H9 (cell line): ENCODE measurements at regions not wholly inside any gene's neighbourhood (a gene's known extent, or its start where the extent isn't known, plus 50 kb on each side); places are given as distances from the start of the nearest gene placed in this dataset.
"Not testable (repeated sequence)": the region's sequence is repeated elsewhere in the genome, so short reads cannot be mapped to it uniquely, and the experiment has no call there.

Experiments
- DNase-seq: peaks from one replicate; pipeline ENCODE4 v3.0.0-alpha.2; 2017
- H2AFZ ChIP-seq: one replicate; pipeline ENCODE4 v1.6.1; 2013; ENCODE audit warnings: mild to moderate bottlenecking, low read length, control low read depth, moderate library complexity
- H2AK5ac ChIP-seq: 2 replicates; pipeline ENCODE4 v1.6.1; 2013; ENCODE audit warnings: low read length, control low read depth, mixed read lengths; ENCODE audit not compliant: insufficient read length
- H2BK120ac ChIP-seq: one replicate; pipeline ENCODE4 v1.6.1; 2013; ENCODE audit warnings: low read depth, mild to moderate bottlenecking, low read length, control low read depth, inconsistent platforms; ENCODE audit not compliant: poor library complexity, severe bottlenecking
- H2BK12ac ChIP-seq: 2 replicates; pipeline ENCODE4 v1.6.1; 2013; ENCODE audit warnings: low read length, control low read depth, mixed read lengths, low read depth; ENCODE audit not compliant: insufficient read length
- H2BK15ac ChIP-seq: 2 replicates; pipeline ENCODE4 v1.6.1; 2013; ENCODE audit warnings: low read depth, low read length, control low read depth
- H2BK20ac ChIP-seq: one replicate; pipeline ENCODE4 v1.6.1; 2013; ENCODE audit warnings: low read depth, mild to moderate bottlenecking, low read length, control low read depth, inconsistent platforms; ENCODE audit not compliant: poor library complexity, severe bottlenecking
- H2BK5ac ChIP-seq: 2 replicates; pipeline ENCODE4 v1.6.1; 2013; ENCODE audit warnings: low read length, control low read depth, mixed read lengths; ENCODE audit not compliant: insufficient read length
- H3K14ac ChIP-seq: 2 replicates; pipeline ENCODE4 v1.6.1; 2013; ENCODE audit warnings: low read length, control low read depth; ENCODE audit not compliant: insufficient read depth
- H3K18ac ChIP-seq: 2 replicates; pipeline ENCODE4 v1.6.1; 2013; ENCODE audit warnings: low read depth, mild to moderate bottlenecking, mixed read lengths, low read length, control low read depth; ENCODE audit not compliant: insufficient read length
- H3K23ac ChIP-seq: 2 replicates; pipeline ENCODE4 v1.6.1; 2013; ENCODE audit warnings: low read length, control low read depth, mixed read lengths, low read depth; ENCODE audit not compliant: insufficient read length
- H3K23me2 ChIP-seq: 2 replicates; pipeline ENCODE4 v1.6.1; 2013; ENCODE audit warnings: low read depth, mild to moderate bottlenecking, mixed read lengths, low read length, control low read depth; ENCODE audit not compliant: insufficient read length, poor library complexity, severe bottlenecking
- H3K27ac ChIP-seq: 2 replicates; pipeline ENCODE4 v1.5.1; 2013; ENCODE audit warnings: low read length, control low read depth, mixed read lengths, low read depth; ENCODE audit not compliant: insufficient read length
- H3K27me3 ChIP-seq: 2 replicates; pipeline ENCODE4 v1.6.1; 2013; ENCODE audit warnings: low read length, control low read depth, inconsistent platforms; ENCODE audit not compliant: insufficient read depth
- H3K4ac ChIP-seq: 2 replicates; pipeline ENCODE4 v1.6.1; 2013; ENCODE audit warnings: low read depth, mild to moderate bottlenecking, control low read depth, inconsistent platforms, low read length, moderate library complexity
- H3K4me1 ChIP-seq: 2 replicates; pipeline ENCODE4 v1.6.1; 2013; ENCODE audit warnings: low read length, control low read depth, inconsistent platforms; ENCODE audit not compliant: insufficient read depth
- H3K4me2 ChIP-seq: 2 replicates; pipeline ENCODE4 v1.6.1; 2013; ENCODE audit warnings: low read length, control low read depth, mixed read lengths; ENCODE audit not compliant: insufficient read length, insufficient read depth
- H3K56ac ChIP-seq: 2 replicates; pipeline ENCODE4 v1.6.1; 2013; ENCODE audit warnings: low read depth, mild to moderate bottlenecking, mixed read lengths, low read length, control low read depth; ENCODE audit not compliant: insufficient read length
- H3K79me1 ChIP-seq: 2 replicates; pipeline ENCODE4 v1.6.1; 2013; ENCODE audit warnings: low read depth, mild to moderate bottlenecking, moderate library complexity, low read length, control low read depth, inconsistent platforms; ENCODE audit not compliant: insufficient read depth, poor library complexity, severe bottlenecking
- H3K79me2 ChIP-seq: 2 replicates; pipeline ENCODE4 v1.6.1; 2013; ENCODE audit warnings: low read length, control low read depth, inconsistent platforms; ENCODE audit not compliant: insufficient read depth
- H3K9ac ChIP-seq: 2 replicates; pipeline ENCODE4 v1.6.1; 2013; ENCODE audit warnings: low read length, control low read depth, mixed read lengths; ENCODE audit not compliant: insufficient read length; ENCODE audit errors: extremely low read depth
- H3K9me3 ChIP-seq: one replicate; pipeline ENCODE4 v1.6.1; 2013; ENCODE audit warnings: low read depth, low read length, inconsistent platforms; ENCODE audit not compliant: control insufficient read depth
- H3T11ph ChIP-seq: one replicate; pipeline ENCODE4 v1.6.1; 2013; ENCODE audit warnings: mild to moderate bottlenecking, low read length, control low read depth, inconsistent platforms
- H4K20me1 ChIP-seq: one replicate; pipeline ENCODE4 v1.6.1; 2013; ENCODE audit not compliant: control insufficient read depth, insufficient read length, insufficient read depth
- H4K5ac ChIP-seq: 2 replicates; pipeline ENCODE4 v1.6.1; 2013; ENCODE audit warnings: low read depth, mild to moderate bottlenecking, mixed read lengths, low read length, control low read depth; ENCODE audit not compliant: insufficient read length
- H4K8ac ChIP-seq: replicated peaks from 2 replicates; pipeline ENCODE4 v1.6.1; 2013; ENCODE audit warnings: low read length, control low read depth, mixed read lengths, low read depth; ENCODE audit not compliant: insufficient read length
- H4K91ac ChIP-seq: 2 replicates; pipeline ENCODE4 v1.6.1; 2013; ENCODE audit warnings: low read depth, mild to moderate bottlenecking, moderate library complexity, mixed read lengths, low read length, control low read depth; ENCODE audit not compliant: insufficient read length
- H3K27ac Mint-ChIP-seq, 3 experiments: 2 replicates in 2 of 3; 3 replicates in 1 of 3; pipeline ENCODE4 v1.8.0; 2020 to 2021; ENCODE audit warnings: mixed read lengths in 3 of 3, mild to moderate bottlenecking in 1 of 3, moderate library complexity in 1 of 3
- H3K27me3 Mint-ChIP-seq: 2 replicates; pipeline ENCODE4 v1.8.0; 2021; ENCODE audit warnings: low read depth, mild to moderate bottlenecking, moderate library complexity, mixed read lengths
- H3K36me3 Mint-ChIP-seq, 3 experiments: 2 replicates in 2 of 3; 3 replicates in 1 of 3; pipeline ENCODE4 v1.8.0; 2020 to 2021; ENCODE audit warnings: low read depth in 3 of 3, mixed read lengths in 3 of 3; ENCODE audit not compliant: insufficient read depth in 1 of 3
- H3K4me1 Mint-ChIP-seq, 2 experiments: 2 replicates each; pipeline ENCODE4 v1.8.0; 2020; ENCODE audit warnings: mixed read lengths in 2 of 2
- H3K4me3 Mint-ChIP-seq, 2 experiments: 2 replicates in 1 of 2; 3 replicates in 1 of 2; pipeline ENCODE4 v1.8.0; 2020 to 2021; ENCODE audit warnings: mild to moderate bottlenecking in 2 of 2, mixed read lengths in 2 of 2, moderate library complexity in 1 of 2
- H3K9me3 Mint-ChIP-seq, 2 experiments: 2 replicates in 1 of 2; 3 replicates in 1 of 2; pipeline ENCODE4 v1.8.0; 2020; ENCODE audit warnings: mild to moderate bottlenecking in 2 of 2, mixed read lengths in 2 of 2, moderate library complexity in 1 of 2
- CTCF ChIP-seq: fragments of 200-600 bp; sonication (generic); conservative IDR thresholded peaks from 3 replicates; pipeline ENCODE4 v1.8.0; 2021; ENCODE audit warnings: antibody characterized with exemption, mild to moderate bottlenecking
- WGBS: extraction: QIAGEN DNeasy Blood & Tissue Kit; methylation state at CpG from one replicate; pipeline ENCODE4 v1.1.7; 2013; ENCODE audit warnings: missing lambda C conversion rate, low lambda C conversion rate, mixed read lengths; ENCODE audit not compliant: insufficient read length; ENCODE audit errors: extremely low coverage; 5-methylcytosine and 5-hydroxymethylcytosine counted together

- no peaks in the 10 kb centered on the region for H3K9me3 Mint-ChIP-seq
- no peak overlapping the region for H4K8ac ChIP-seq
- H3K79me1 ChIP-seq, result no peaks in the 10 kb centered on the region
- no peak overlapping the region for H2BK5ac ChIP-seq
- no peak for TF ChIP-seq CTCF
- H2AK5ac ChIP-seq, result no peak overlapping the region
- no peak overlapping the region for H3K18ac ChIP-seq
- no peak overlapping the region for H2BK12ac ChIP-seq
- no peak overlapping the region for H2AFZ ChIP-seq
- H3K36me3 Mint-ChIP-seq, result no peaks in the 10 kb centered on the region
- H2BK20ac ChIP-seq, result no peak overlapping the region
- H3K9me3 ChIP-seq, result no peaks in the 10 kb centered on the region
- H3K4me1 Mint-ChIP-seq, result peaks cover 7 to 10% of the 10 kb centered on the region in 2 experiments
- no peak overlapping the region for H3K23ac ChIP-seq
- no peaks in the 10 kb centered on the region for H4K20me1 ChIP-seq
- no peak overlapping the region for H3K4ac ChIP-seq
- no peak overlapping the region for H4K91ac ChIP-seq
- H3K56ac ChIP-seq, result no peak overlapping the region
- H3K4me1 ChIP-seq, result no peaks in the 10 kb centered on the region
- no peak overlapping the region for H3K9ac ChIP-seq
- no peak overlapping the region for H3K27ac ChIP-seq
- H3K27me3 Mint-ChIP-seq, result no peaks in the 10 kb centered on the region
- no peak overlapping the region for H4K5ac ChIP-seq
- no peak overlapping the region for H3K4me3 Mint-ChIP-seq
- no peak overlapping the region for H3K14ac ChIP-seq
- DNase-seq, result no peak
- no peak overlapping the region for H3K4me2 ChIP-seq
- H2BK15ac ChIP-seq, result no peak overlapping the region
- no peaks in the 10 kb centered on the region for H3K79me2 ChIP-seq
- H3K23me2 ChIP-seq, result no peaks in the 10 kb centered on the region
- H3K27me3 ChIP-seq, result no peaks in the 10 kb centered on the region
- H2BK120ac ChIP-seq, result no peak overlapping the region
- H3K27ac Mint-ChIP-seq, result no peak overlapping the region
- no peak overlapping the region for H3T11ph ChIP-seq
Observed at GRCh38 chr22:40108396-40108795, 69.3 kb upstream of the TNRC6B start.

DNA sequence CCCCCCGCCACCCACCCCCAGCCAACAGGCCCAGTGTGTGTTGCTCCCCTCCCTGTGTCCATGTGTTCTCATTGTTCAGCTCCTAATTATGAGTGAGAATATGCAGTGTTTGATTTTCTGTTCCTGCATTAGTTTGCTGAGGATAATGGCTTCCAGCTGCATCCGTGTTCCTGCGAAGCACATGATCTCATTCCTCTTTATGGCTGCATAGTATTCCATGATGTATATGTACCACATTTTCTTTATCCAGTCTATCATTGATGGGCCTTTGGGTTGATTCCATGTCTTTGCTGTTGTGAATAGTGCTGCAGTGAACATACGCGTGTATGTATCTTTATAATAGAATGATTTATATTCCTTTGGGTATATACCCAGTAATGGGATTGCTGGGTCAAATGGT lies 68.8 kb upstream of the TNRC6B start:
- not testable (repeated sequence) for H3K4me3 Mint-ChIP-seq

More for the DNA sequence above, 68.8 kb upstream of the TNRC6B start:
- not testable (repeated sequence) for H4K20me1 ChIP-seq, H3K23me2 ChIP-seq, H3K9me3 Mint-ChIP-seq, H3K4ac ChIP-seq, H2AFZ ChIP-seq, H3K4me1 ChIP-seq, H3K27ac ChIP-seq, H3K14ac ChIP-seq, H2BK12ac ChIP-seq, H3K4me1 Mint-ChIP-seq, H2BK5ac ChIP-seq, H3K4me2 ChIP-seq, H3T11ph ChIP-seq, H3K79me1 ChIP-seq, H3K9ac ChIP-seq, H3K9me3 ChIP-seq, H2BK20ac ChIP-seq, H2AK5ac ChIP-seq, DNase-seq, H2BK15ac ChIP-seq, H4K5ac ChIP-seq, H3K27ac Mint-ChIP-seq, H3K18ac ChIP-seq, H4K91ac ChIP-seq, H2BK120ac ChIP-seq, H3K56ac ChIP-seq, H3K27me3 ChIP-seq, H3K23ac ChIP-seq, H4K8ac ChIP-seq, H3K79me2 ChIP-seq, H3K36me3 Mint-ChIP-seq, H3K27me3 Mint-ChIP-seq
- WGBS, result no CpG with 5 or more reads among the region's 5 CpGs
